ENCODE measurements at regions not wholly inside any gene's neighbourhood (a gene's known extent, or its start where the extent isn't known, plus 50 kb on each side); places are given as distances from the start of the nearest gene placed in this dataset.

DNA sequence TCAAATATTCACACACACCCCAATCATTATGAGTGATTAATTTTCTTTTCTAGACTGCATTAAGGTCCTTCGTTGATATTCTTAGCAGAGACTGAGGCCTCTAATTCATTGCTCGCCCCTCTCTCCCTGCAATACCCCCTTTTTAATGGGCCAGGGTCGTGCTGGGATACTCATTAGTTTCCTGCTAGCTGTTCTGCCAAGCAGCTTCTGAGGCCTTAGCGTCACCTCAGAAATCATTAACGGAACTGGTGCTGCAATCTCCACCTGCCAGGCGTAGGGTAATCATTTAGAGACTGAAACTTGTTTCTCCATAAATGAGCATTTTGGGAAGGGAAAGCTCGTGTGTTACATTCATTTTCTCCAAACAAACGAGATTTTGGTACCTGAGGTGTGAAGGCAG lies 1054.7 kb downstream of the GALC start:
- Histone ChIP-seq H3K27ac (ENCODE audit: low read depth, low read length) (no peak overlapping the region), H3K9me3 (ENCODE audit: control insufficient read depth, low read length) (no peaks in the 10 kb centered on the region), H3K27me3 (ENCODE audit: control insufficient read depth, insufficient read depth, low read length, poor library complexity, severe bottlenecking) (no peaks in the 10 kb centered on the region), H3K4me1 (ENCODE audit: control insufficient read depth, insufficient read depth, low read length) (peaks cover 3% of the 10 kb centered on the region), H3K9ac (ENCODE audit: extremely low read depth, low read length, poor library complexity, severe bottlenecking) (no peak overlapping the region), H3K36me3 (ENCODE audit: control insufficient read depth, insufficient read depth, low read length) (no peaks in the 10 kb centered on the region), H3K4me3 (ENCODE audit: low read length) (no peak overlapping the region)
- Mint-ChIP-seq H3K27me3 (ENCODE audit: insufficient read depth) (no peaks in the 10 kb centered on the region), H3K4me1 (peaks cover 5% of the 10 kb centered on the region), H3K4me3 (no peak overlapping the region), H3K36me3 (ENCODE audit: low read depth) (no peaks in the 10 kb centered on the region), H3K9me3 (no peaks in the 10 kb centered on the region), H3K27ac (no peak overlapping the region)
- 81 to 91% methylated on average over 7 to 8 of the region's 8 CpGs for WGBS, 2 experiments (ENCODE audit: insufficient coverage in 1 of 2, insufficient read length in 1 of 2)
- TF ChIP-seq, protein P1, sequence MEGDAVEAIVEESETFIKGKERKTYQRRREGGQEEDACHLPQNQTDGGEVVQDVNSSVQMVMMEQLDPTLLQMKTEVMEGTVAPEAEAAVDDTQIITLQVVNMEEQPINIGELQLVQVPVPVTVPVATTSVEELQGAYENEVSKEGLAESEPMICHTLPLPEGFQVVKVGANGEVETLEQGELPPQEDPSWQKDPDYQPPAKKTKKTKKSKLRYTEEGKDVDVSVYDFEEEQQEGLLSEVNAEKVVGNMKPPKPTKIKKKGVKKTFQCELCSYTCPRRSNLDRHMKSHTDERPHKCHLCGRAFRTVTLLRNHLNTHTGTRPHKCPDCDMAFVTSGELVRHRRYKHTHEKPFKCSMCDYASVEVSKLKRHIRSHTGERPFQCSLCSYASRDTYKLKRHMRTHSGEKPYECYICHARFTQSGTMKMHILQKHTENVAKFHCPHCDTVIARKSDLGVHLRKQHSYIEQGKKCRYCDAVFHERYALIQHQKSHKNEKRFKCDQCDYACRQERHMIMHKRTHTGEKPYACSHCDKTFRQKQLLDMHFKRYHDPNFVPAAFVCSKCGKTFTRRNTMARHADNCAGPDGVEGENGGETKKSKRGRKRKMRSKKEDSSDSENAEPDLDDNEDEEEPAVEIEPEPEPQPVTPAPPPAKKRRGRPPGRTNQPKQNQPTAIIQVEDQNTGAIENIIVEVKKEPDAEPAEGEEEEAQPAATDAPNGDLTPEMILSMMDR (conservative IDR thresholded peaks at IDR 0.05), result no peak
- DNase-seq, result no peak

DNA sequence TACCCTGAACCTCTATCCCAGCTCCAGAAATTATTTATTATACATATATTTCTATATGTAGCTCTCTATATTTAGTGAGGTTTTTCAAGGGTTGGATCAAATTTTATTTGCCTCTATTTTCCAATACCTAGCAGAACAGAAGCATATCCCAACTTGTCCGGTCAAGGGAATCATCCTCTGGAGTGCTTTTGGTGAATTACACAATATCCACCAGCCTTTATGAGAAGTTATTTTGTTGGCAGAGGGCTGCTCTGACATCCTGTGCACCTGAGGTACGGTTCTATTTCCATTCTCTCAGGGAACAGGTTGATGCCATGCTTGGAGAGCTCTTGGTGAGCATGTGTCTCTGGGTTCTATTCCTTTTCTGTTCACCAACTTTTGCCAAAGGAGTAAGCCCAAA lies 1056.4 kb downstream of the GALC start:
- WGBS, 2 experiments (ENCODE audit: insufficient coverage in 1 of 2, insufficient read length in 1 of 2), result 90 to 92% methylated on average over 2 of the region's 2 CpGs
- Histone ChIP-seq H3K9ac (ENCODE audit: extremely low read depth, low read length, poor library complexity, severe bottlenecking) (no peak overlapping the region), H3K4me3 (ENCODE audit: low read length) (no peak overlapping the region), H3K27ac (ENCODE audit: low read depth, low read length) (no peak overlapping the region), H3K27me3 (ENCODE audit: control insufficient read depth, insufficient read depth, low read length, poor library complexity, severe bottlenecking) (no peaks in the 10 kb centered on the region), H3K4me1 (ENCODE audit: control insufficient read depth, insufficient read depth, low read length) (no peaks in the 10 kb centered on the region), H3K36me3 (ENCODE audit: control insufficient read depth, insufficient read depth, low read length) (no peaks in the 10 kb centered on the region), H3K9me3 (ENCODE audit: control insufficient read depth, low read length) (no peaks in the 10 kb centered on the region)
- H3K4me3 Mint-ChIP-seq, result no peak overlapping the region
- H3K36me3 Mint-ChIP-seq (ENCODE audit: low read depth), result no peaks in the 10 kb centered on the region
- H3K4me1 Mint-ChIP-seq, result no peaks in the 10 kb centered on the region
- H3K27me3 Mint-ChIP-seq (ENCODE audit: insufficient read depth), result no peaks in the 10 kb centered on the region
- no peak for DNase-seq
- TF ChIP-seq, protein P1 (conservative IDR thresholded peaks at IDR 0.05), result no peak
- no peaks in the 10 kb centered on the region for H3K9me3 Mint-ChIP-seq
- no peak overlapping the region for H3K27ac Mint-ChIP-seq

DNA sequence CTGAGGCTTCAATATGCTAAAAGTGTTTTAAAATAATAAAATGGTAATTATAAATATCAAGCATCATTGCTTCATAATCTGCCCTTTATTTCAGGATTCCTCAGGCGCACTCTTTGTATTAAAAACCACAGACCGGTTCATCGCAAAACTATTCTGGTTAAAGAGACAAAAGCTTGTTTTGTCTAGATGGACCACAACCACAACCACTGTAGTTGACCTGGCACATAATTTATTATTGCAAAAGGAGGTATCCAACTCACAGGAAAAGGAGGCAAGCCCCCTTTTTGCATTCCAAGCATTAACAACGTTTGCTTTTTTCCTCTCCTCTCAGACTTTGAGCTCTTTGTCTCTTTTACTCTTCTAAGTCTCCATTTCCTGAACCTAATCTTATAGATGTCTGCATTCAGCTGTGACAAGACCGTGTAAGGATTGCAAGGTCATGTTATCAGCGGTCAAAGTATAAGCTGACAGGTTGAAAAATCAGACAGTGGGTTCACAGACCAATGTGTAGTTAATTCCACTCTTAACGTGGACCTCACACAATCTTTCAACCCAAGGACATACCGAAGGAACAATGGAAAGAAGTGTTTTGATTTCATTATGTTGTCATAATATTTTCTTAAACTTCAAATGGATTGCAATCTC lies 1057.6 kb downstream of the GALC start:
- Histone ChIP-seq H3K9me3 (ENCODE audit: control insufficient read depth, low read length) (no peaks in the 10 kb centered on the region), H3K4me3 (ENCODE audit: low read length) (no peak overlapping the region), H3K27ac (ENCODE audit: low read depth, low read length) (no peak overlapping the region), H3K36me3 (ENCODE audit: control insufficient read depth, insufficient read depth, low read length) (no peaks in the 10 kb centered on the region), H3K27me3 (ENCODE audit: control insufficient read depth, insufficient read depth, low read length, poor library complexity, severe bottlenecking) (no peaks in the 10 kb centered on the region), H3K9ac (ENCODE audit: extremely low read depth, low read length, poor library complexity, severe bottlenecking) (no peak overlapping the region), H3K4me1 (ENCODE audit: control insufficient read depth, insufficient read depth, low read length) (no peaks in the 10 kb centered on the region)
- TF ChIP-seq, protein P1 (conservative IDR thresholded peaks at IDR 0.05), result no peak
- H3K27me3 Mint-ChIP-seq (ENCODE audit: insufficient read depth), result no peaks in the 10 kb centered on the region
- no peaks in the 10 kb centered on the region for H3K36me3 Mint-ChIP-seq (ENCODE audit: low read depth)
- no peak overlapping the region for H3K4me3 Mint-ChIP-seq
- DNase-seq, result no peak
- H3K27ac Mint-ChIP-seq, result no peak overlapping the region
- no peaks in the 10 kb centered on the region for H3K9me3 Mint-ChIP-seq
- no peaks in the 10 kb centered on the region for H3K4me1 Mint-ChIP-seq
- 74 to 85% methylated on average over 5 to 7 of the region's 8 CpGs for WGBS, 2 experiments (ENCODE audit: insufficient coverage in 1 of 2, insufficient read length in 1 of 2)

Measured in endodermal cell (in vitro differentiated cells).